ENCODE measurements at regions not wholly inside any gene's neighbourhood (a gene's known extent, or its start where the extent isn't known, plus 50 kb on each side); places are given as distances from the start of the nearest gene placed in this dataset.

DNA sequence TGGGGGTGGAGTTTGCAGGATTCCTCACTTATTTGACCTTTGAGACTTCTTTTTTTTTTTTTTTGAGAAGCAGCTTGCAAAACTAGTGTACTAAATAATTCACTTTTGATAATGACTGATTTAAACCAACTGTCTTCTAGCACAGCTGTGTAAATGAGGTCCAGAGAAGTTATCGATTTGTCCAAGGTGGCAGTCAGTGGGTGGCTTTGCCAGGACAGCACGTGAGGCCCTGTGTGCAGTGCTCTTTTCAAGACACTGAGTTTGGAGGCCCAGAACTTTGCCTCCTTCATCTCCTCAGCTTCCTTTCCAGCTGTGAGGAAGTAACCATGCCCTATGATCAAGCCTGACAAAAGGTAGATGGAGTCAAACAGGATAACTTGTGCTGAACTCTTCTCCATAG is 92.9 kb upstream of the LCLAT1 start:
- TF ChIP-seq POLR2A (IDR thresholded peaks at IDR 0.05; ENCODE audit: low read depth, low read length), result no peak
- no peak for TF ChIP-seq POLR2AphosphoS5 (IDR thresholded peaks at IDR 0.05; ENCODE audit: low read depth, low read length)

Measured in GM12892 (cell line).